HEK293 (cell line): ENCODE measurements at regions not wholly inside any gene's neighbourhood (a gene's known extent, or its start where the extent isn't known, plus 50 kb on each side); places are given as distances from the start of the nearest gene placed in this dataset.

Source experiments
- CTCF ChIA-PET: fragments of 350-600 bp; formaldehyde crosslinking; extraction: SDS; loops from one replicate; lab custom pipeline; 2021; ENCODE audit warnings: antibody characterized with exemption; lab: Yijun Ruan, JAX
- POLR2A ChIA-PET: fragments of 300-600 bp; formaldehyde crosslinking; extraction: SDS; loops from one replicate; lab custom pipeline; 2020; ENCODE audit warnings: antibody characterized with exemption, inconsistent platforms; lab: Yijun Ruan, JAX
- H3K27ac ChIP-seq: fragments of 200-500 bp; sonication (Bioruptor generic); 2 replicates; pipeline ENCODE4 v1.5.1; 2014; ENCODE audit warnings: low read depth, low read length, control low read depth, inconsistent platforms; ENCODE audit errors: extremely low read depth
- H3K36me3 ChIP-seq, 2 experiments: fragments of 200-500 bp in 1 of 2; sonication (Bioruptor generic) in 1 of 2; 1 replicate in 1 of 2; 2 replicates in 1 of 2; pipeline ENCODE4 v1.5.1; 2014 to 2017; ENCODE audit warnings: inconsistent platforms in 2 of 2, low read length in 2 of 2; ENCODE audit not compliant: control insufficient read depth in 2 of 2, insufficient read depth in 1 of 2
- H3K4me1 ChIP-seq: fragments of 200-500 bp; sonication (Bioruptor generic); 2 replicates; pipeline ENCODE4 v1.5.1; 2014; ENCODE audit warnings: mild to moderate bottlenecking, low read length, inconsistent platforms; ENCODE audit not compliant: control insufficient read depth, insufficient read depth
- H3K4me3 ChIP-seq: 2 replicates; pipeline ENCODE4 v1.5.1; 2011; ENCODE audit warnings: low read depth, mild to moderate bottlenecking, control low read depth, low read length, moderate library complexity
- H3K9me3 ChIP-seq: fragments of 200-500 bp; sonication (Bioruptor generic); 2 replicates; pipeline ENCODE4 v1.5.1; 2014; ENCODE audit warnings: low read depth, low read length, inconsistent platforms; ENCODE audit not compliant: control insufficient read depth, insufficient read depth
- BCL11A ChIP-seq: fragments of 450-650 bp; formaldehyde crosslinking; IDR thresholded peaks from 2 replicates; pipeline ENCODE4 v1.5.1; 2016; ENCODE audit warnings: low read depth, missing biosample characterization, missing genetic modification characterization
- KLF7 ChIP-seq: fragments of 450-650 bp; formaldehyde crosslinking; IDR thresholded peaks from 2 replicates; pipeline ENCODE4 v1.5.1; 2016; ENCODE audit warnings: missing biosample characterization, missing genetic modification characterization, borderline replicate concordance
- MZF1 ChIP-seq: fragments of 450-650 bp; formaldehyde crosslinking; IDR thresholded peaks from 2 replicates; pipeline ENCODE4 v1.5.1; 2017; ENCODE audit warnings: missing biosample characterization, missing genetic modification characterization, borderline replicate concordance
- PRDM1 ChIP-seq: fragments of 450-650 bp; formaldehyde crosslinking; IDR thresholded peaks from 2 replicates; pipeline ENCODE4; 2016; ENCODE audit warnings: missing biosample characterization, missing genetic modification characterization
- SP7 ChIP-seq: fragments of 450-650 bp; formaldehyde crosslinking; IDR thresholded peaks from 2 replicates; pipeline ENCODE4 v1.5.1; 2016; ENCODE audit warnings: missing biosample characterization, missing genetic modification characterization
- ZBTB7A ChIP-seq: fragments of 450-650 bp; formaldehyde crosslinking; IDR thresholded peaks from 2 replicates; pipeline ENCODE4 v1.5.1; 2016; ENCODE audit warnings: low read depth, missing biosample characterization, missing genetic modification characterization
- ZEB2 ChIP-seq: fragments of 450-650 bp; formaldehyde crosslinking; IDR thresholded peaks from 2 replicates; pipeline ENCODE4 v1.5.1; 2016; ENCODE audit warnings: missing biosample characterization, missing genetic modification characterization
- ZNF10 ChIP-seq: fragments of 450-650 bp; formaldehyde crosslinking; IDR thresholded peaks from 2 replicates; pipeline ENCODE4 v1.5.1; 2017; ENCODE audit warnings: missing biosample characterization, missing genetic modification characterization
- ZNF132 ChIP-seq: fragments of 450-650 bp; formaldehyde crosslinking; IDR thresholded peaks from 2 replicates; pipeline ENCODE4 v1.5.1; 2017; ENCODE audit warnings: missing biosample characterization, missing genetic modification characterization, borderline replicate concordance
- ZNF140 ChIP-seq: fragments of 450-650 bp; formaldehyde crosslinking; IDR thresholded peaks from 2 replicates; pipeline ENCODE4 v1.5.1; 2016; ENCODE audit warnings: missing biosample characterization, missing genetic modification characterization
- ZNF157 ChIP-seq: fragments of 450-650 bp; formaldehyde crosslinking; IDR thresholded peaks from 2 replicates; pipeline ENCODE4 v1.5.1; 2016; ENCODE audit warnings: missing biosample characterization, missing genetic modification characterization
- ZNF174 ChIP-seq: fragments of 450-650 bp; formaldehyde crosslinking; IDR thresholded peaks from 2 replicates; pipeline ENCODE4 v1.5.0; 2017; ENCODE audit warnings: missing biosample characterization, mild to moderate bottlenecking, missing genetic modification characterization
- ZNF175 ChIP-seq: fragments of 450-650 bp; formaldehyde crosslinking; IDR thresholded peaks from 2 replicates; pipeline ENCODE4 v1.5.1; 2016; ENCODE audit warnings: missing biosample characterization, missing genetic modification characterization
- ZNF202 ChIP-seq: fragments of 450-650 bp; formaldehyde crosslinking; IDR thresholded peaks from 2 replicates; pipeline ENCODE4 v1.5.1; 2016; ENCODE audit warnings: missing biosample characterization, missing genetic modification characterization, borderline replicate concordance
- ZNF26 ChIP-seq: fragments of 450-650 bp; formaldehyde crosslinking; IDR thresholded peaks from 2 replicates; pipeline ENCODE4 v1.5.1; 2016; ENCODE audit warnings: missing biosample characterization, missing genetic modification characterization
- ZNF37A ChIP-seq: fragments of 450-650 bp; IDR thresholded peaks from 2 replicates; pipeline ENCODE4 v1.5.1; 2018; ENCODE audit warnings: missing biosample characterization, missing genetic modification characterization
- ZNF394 ChIP-seq: fragments of 450-650 bp; formaldehyde crosslinking; IDR thresholded peaks from 2 replicates; pipeline ENCODE4 v1.5.1; 2016; ENCODE audit warnings: missing biosample characterization, missing genetic modification characterization, mild to moderate bottlenecking, moderate library complexity, borderline replicate concordance
- ZNF423 ChIP-seq: fragments of 450-650 bp; formaldehyde crosslinking; IDR thresholded peaks from 2 replicates; pipeline ENCODE4 v1.5.1; 2016; ENCODE audit warnings: missing biosample characterization, missing genetic modification characterization
- ZNF473 ChIP-seq: fragments of 450-650 bp; formaldehyde crosslinking; IDR thresholded peaks from 2 replicates; pipeline ENCODE4 v1.5.1; 2017; ENCODE audit warnings: missing biosample characterization, missing genetic modification characterization
- ZNF488 ChIP-seq: fragments of 450-650 bp; formaldehyde crosslinking; IDR thresholded peaks from 2 replicates; pipeline ENCODE4 v1.5.1; 2016; ENCODE audit warnings: missing biosample characterization, missing genetic modification characterization
- ZNF501 ChIP-seq: fragments of 450-650 bp; formaldehyde crosslinking; IDR thresholded peaks from 2 replicates; pipeline ENCODE4 v1.5.1; 2016; ENCODE audit warnings: missing biosample characterization, missing genetic modification characterization
- ZNF549 ChIP-seq: fragments of 450-650 bp; IDR thresholded peaks from 2 replicates; pipeline ENCODE4 v1.5.1; 2018; ENCODE audit warnings: missing biosample characterization, missing genetic modification characterization, mild to moderate bottlenecking, inconsistent platforms, moderate library complexity
- ZNF571 ChIP-seq: fragments of 450-650 bp; formaldehyde crosslinking; IDR thresholded peaks from 2 replicates; pipeline ENCODE4 v1.5.0; 2017; ENCODE audit warnings: missing biosample characterization, missing genetic modification characterization
- ZNF624 ChIP-seq: fragments of 450-650 bp; formaldehyde crosslinking; IDR thresholded peaks from 2 replicates; pipeline ENCODE4 v1.5.1; 2017; ENCODE audit warnings: missing biosample characterization, missing genetic modification characterization
- ZNF658 ChIP-seq: fragments of 450-650 bp; formaldehyde crosslinking; IDR thresholded peaks from 2 replicates; pipeline ENCODE4; 2016; ENCODE audit warnings: missing biosample characterization, missing genetic modification characterization
- TF ChIP-seq, protein P1 (sequence below): fragments of 450-650 bp; formaldehyde crosslinking; IDR thresholded peaks from 2 replicates; pipeline ENCODE4 v1.5.1; 2016; ENCODE audit warnings: missing biosample characterization, missing genetic modification characterization, low read depth

- no peak for TF ChIP-seq KLF7
- no peak for TF ChIP-seq ZNF488 (tag by site-specific recombination)
- TF ChIP-seq SP7 (tag by site-specific recombination) = no peak
- no peak for TF ChIP-seq ZNF26
- TF ChIP-seq ZNF423 (tag by site-specific recombination) = no peak
- TF ChIP-seq ZNF473 (tag by site-specific recombination) = no peak
- TF ChIP-seq ZNF624 (tag by site-specific recombination) = no peak
- no peak for TF ChIP-seq ZNF140 (tag by site-specific recombination)
- TF ChIP-seq, protein P1, sequence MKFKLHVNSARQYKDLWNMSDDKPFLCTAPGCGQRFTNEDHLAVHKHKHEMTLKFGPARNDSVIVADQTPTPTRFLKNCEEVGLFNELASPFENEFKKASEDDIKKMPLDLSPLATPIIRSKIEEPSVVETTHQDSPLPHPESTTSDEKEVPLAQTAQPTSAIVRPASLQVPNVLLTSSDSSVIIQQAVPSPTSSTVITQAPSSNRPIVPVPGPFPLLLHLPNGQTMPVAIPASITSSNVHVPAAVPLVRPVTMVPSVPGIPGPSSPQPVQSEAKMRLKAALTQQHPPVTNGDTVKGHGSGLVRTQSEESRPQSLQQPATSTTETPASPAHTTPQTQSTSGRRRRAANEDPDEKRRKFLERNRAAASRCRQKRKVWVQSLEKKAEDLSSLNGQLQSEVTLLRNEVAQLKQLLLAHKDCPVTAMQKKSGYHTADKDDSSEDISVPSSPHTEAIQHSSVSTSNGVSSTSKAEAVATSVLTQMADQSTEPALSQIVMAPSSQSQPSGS = no peak
- no peak for TF ChIP-seq BCL11A (tag by site-specific recombination)
- CTCF ChIA-PET = no interaction called here
- no peak overlapping the region for H3K4me3 ChIP-seq
- H3K4me1 ChIP-seq = no peaks in the 10 kb centered on the region
- no peak overlapping the region for H3K27ac ChIP-seq
- H3K9me3 ChIP-seq = no peaks in the 10 kb centered on the region
- H3K36me3 ChIP-seq = no peaks in the 10 kb centered on the region
- POLR2A ChIA-PET = no interaction called here
Measured at GRCh38 chr18:71678144-71678543, 866.0 kb downstream of the CBLN2 start.

DNA sequence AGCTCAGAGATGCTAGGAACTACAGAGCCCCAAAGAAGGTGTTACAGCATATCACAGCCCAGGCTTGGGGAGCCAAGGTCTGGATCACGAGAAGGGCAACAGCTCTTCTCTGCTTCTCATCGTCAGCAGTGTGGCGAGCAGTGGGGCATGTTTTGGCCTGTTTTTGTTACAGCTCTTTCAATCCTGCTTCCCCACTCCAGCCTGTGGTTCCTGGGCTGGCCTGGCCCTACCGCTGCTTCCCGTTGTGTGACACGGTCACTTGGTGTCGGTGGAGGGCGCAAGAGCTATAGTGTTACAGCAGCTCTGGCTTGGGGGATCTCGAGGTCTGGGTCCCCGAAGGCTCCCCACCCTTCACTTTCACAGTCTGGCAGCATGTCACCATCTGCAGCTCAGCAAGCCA, 870.2 kb downstream of the CBLN2 start:
- H3K27ac ChIP-seq = no peak overlapping the region
- POLR2A ChIA-PET = no interaction called here
- TF ChIP-seq ZEB2 (tag by site-specific recombination) (no peak), ZNF501 (tag by site-specific recombination) (no peak), PRDM1 (tag by site-specific recombination) (no peak), ZNF37A (tag by site-specific recombination) (no peak), ZBTB7A (tag by site-specific recombination) (no peak), ZNF549 (tag by site-specific recombination) (no peak), ZNF658 (tag by site-specific recombination) (no peak), MZF1 (tag by site-specific recombination) (no peak), ZNF174 (tag by site-specific recombination) (no peak), ZNF175 (tag by site-specific recombination) (no peak), ZNF571 (tag by site-specific recombination) (no peak), ZNF394 (no peak)
- H3K4me3 ChIP-seq = no peak overlapping the region
- CTCF ChIA-PET = no interaction called here
- no peaks in the 10 kb centered on the region for H3K4me1 ChIP-seq
- no peaks in the 10 kb centered on the region for H3K9me3 ChIP-seq
- no peaks in the 10 kb centered on the region for H3K36me3 ChIP-seq

GRCh38 chr18:71673498-71673897, 870.6 kb downstream of the CBLN2 start:
- no peak overlapping the region for H3K4me3 ChIP-seq
- no peaks in the 10 kb centered on the region for H3K4me1 ChIP-seq
- H3K27ac ChIP-seq = no peak overlapping the region
- H3K9me3 ChIP-seq = no peaks in the 10 kb centered on the region
- no peak for TF ChIP-seq ZNF202 (tag by site-specific recombination)
- no peak for TF ChIP-seq ZNF175 (tag by site-specific recombination)
- no peak for TF ChIP-seq ZNF132 (tag by site-specific recombination)
- TF ChIP-seq ZNF10 (tag by site-specific recombination) = no peak
- no peak for TF ChIP-seq ZNF174 (tag by site-specific recombination)
- TF ChIP-seq ZNF157 (tag by site-specific recombination) = no peak
- POLR2A ChIA-PET = no interaction called here
- CTCF ChIA-PET = no interaction called here
- no peaks in the 10 kb centered on the region for H3K36me3 ChIP-seq
